H1 (cell line): ENCODE measurements at regions not wholly inside any gene's neighbourhood (a gene's known extent, or its start where the extent isn't known, plus 50 kb on each side); places are given as distances from the start of the nearest gene placed in this dataset.

Source experiments
- CTCF ChIA-PET: fragments of 300-600 bp; sonication (Branson Sonifier 250); formaldehyde crosslinking; loops from one replicate; lab custom pipeline; 2021; ENCODE audit not compliant: partially characterized antibody; lab: Charles Lee
- POLR2A ChIA-PET: fragments of 300-600 bp; sonication (Branson Sonifier 250); formaldehyde crosslinking; loops from one replicate; lab custom pipeline; 2021; ENCODE audit warnings: inconsistent platforms; ENCODE audit not compliant: partially characterized antibody; lab: Charles Lee
- DNase-seq, 2 experiments: peaks; one replicate each; pipeline versions ENCODE4 v3.0.0 to v3.0.0-alpha.2; 2010 to 2022; ENCODE audit warnings: low spot score in 2 of 2, low read depth in 1 of 2, mixed read lengths in 1 of 2
- FAIRE-seq: peaks from 2 replicates; lab custom pipeline; 2011; peaks lifted over from hg19 to GRCh38; lab: Jason Lieb, UNC
- H2AFZ ChIP-seq: 2 replicates; pipeline ENCODE4 v1.8.1; 2012; ENCODE audit warnings: low read length, inconsistent platforms
- H2AK5ac ChIP-seq: 2 replicates; pipeline ENCODE4 v1.6.1; 2013; ENCODE audit warnings: low read depth, low read length
- H2BK120ac ChIP-seq: replicated peaks from 2 replicates; pipeline ENCODE3; 2013; ENCODE audit warnings: low read depth, low read length, inconsistent platforms
- H2BK12ac ChIP-seq: 2 replicates; pipeline ENCODE4 v1.6.1; 2013; ENCODE audit warnings: low read depth, low read length
- H2BK15ac ChIP-seq: 2 replicates; pipeline ENCODE4 v1.6.1; 2013; ENCODE audit warnings: low read length
- H2BK20ac ChIP-seq: 2 replicates; pipeline ENCODE4 v1.6.1; 2013; ENCODE audit warnings: low read length
- H2BK5ac ChIP-seq: 2 replicates; pipeline ENCODE4 v1.6.1; 2013; ENCODE audit warnings: low read depth, low read length
- H3K14ac ChIP-seq: 2 replicates; pipeline ENCODE4 v1.6.1; 2013; ENCODE audit warnings: inconsistent platforms; ENCODE audit not compliant: insufficient read length
- H3K18ac ChIP-seq: 2 replicates; pipeline ENCODE4 v1.6.1; 2013; ENCODE audit warnings: low read length; ENCODE audit errors: extremely low read depth
- H3K23ac ChIP-seq: 2 replicates; pipeline ENCODE4 v1.6.1; 2013; ENCODE audit warnings: inconsistent platforms; ENCODE audit not compliant: insufficient read length
- H3K23me2 ChIP-seq: 2 replicates; pipeline ENCODE4 v1.6.1; 2013; ENCODE audit warnings: low read depth, low read length
- H3K27ac ChIP-seq: 2 replicates; pipeline ENCODE4 v1.6.1; 2011; ENCODE audit warnings: low read depth, low read length, inconsistent platforms
- H3K27me3 ChIP-seq, 4 experiments: replicated peaks in 1 of 4; 1 replicate in 1 of 4; 2 replicates in 3 of 4; pipeline versions ENCODE4 v1.6.1 to v1.8.1; 2011 to 2013; ENCODE audit warnings: low read length in 3 of 4, mild to moderate bottlenecking in 3 of 4, inconsistent platforms in 2 of 4, mixed read lengths in 2 of 4, moderate library complexity in 1 of 4; ENCODE audit not compliant: control insufficient read depth in 3 of 4, insufficient read depth in 3 of 4; ENCODE audit errors: extremely low read depth in 1 of 4
- H3K36me3 ChIP-seq, 4 experiments: 2 replicates each; pipeline versions ENCODE4 v1.6.1 to v1.8.1; 2011 to 2013; ENCODE audit warnings: mild to moderate bottlenecking in 4 of 4, low read length in 3 of 4, moderate library complexity in 2 of 4, control low read depth in 1 of 4, inconsistent platforms in 1 of 4; ENCODE audit not compliant: insufficient read depth in 4 of 4, control insufficient read depth in 2 of 4
- H3K4ac ChIP-seq: replicated peaks from 2 replicates; pipeline ENCODE3; 2013; ENCODE audit warnings: low read length, low read depth, mixed read lengths, inconsistent platforms; ENCODE audit not compliant: insufficient read length
- H3K4me1 ChIP-seq, 4 experiments: replicated peaks in 1 of 4; 1 replicate in 1 of 4; 2 replicates in 3 of 4; pipeline versions ENCODE4 v1.6.1 to v1.8.1; 2011 to 2013; ENCODE audit warnings: low read length in 3 of 4, inconsistent platforms in 2 of 4, mixed read lengths in 1 of 4; ENCODE audit not compliant: insufficient read depth in 4 of 4, control insufficient read depth in 3 of 4
- H3K4me2 ChIP-seq, 2 experiments: 2 replicates each; pipeline versions ENCODE4 v1.6.1 to v1.8.1; 2011 to 2013; ENCODE audit warnings: low read depth in 2 of 2, low read length in 2 of 2, control low read depth in 1 of 2, inconsistent platforms in 1 of 2, mild to moderate bottlenecking in 1 of 2; ENCODE audit not compliant: insufficient read depth in 1 of 2
- H3K4me3 ChIP-seq, 4 experiments: fragments of 200-600, 300-600 bp in 1 of 4; sonication (generic), shearing (Covaris generic), sonication (Bioruptor Twin) in 1 of 4; 2 replicates each; pipeline versions ENCODE4 v1.5.1 to v1.8.1; 2011 to 2016; ENCODE audit warnings: low read length in 4 of 4, low read depth in 3 of 4, control low read depth in 2 of 4, inconsistent platforms in 2 of 4, mild to moderate bottlenecking in 2 of 4, mixed read lengths in 1 of 4, moderate library complexity in 1 of 4; ENCODE audit not compliant: insufficient read depth in 2 of 4; ENCODE audit errors: extremely low read depth in 1 of 4
- H3K56ac ChIP-seq: replicated peaks from 2 replicates; pipeline ENCODE3; 2013; ENCODE audit warnings: low read depth, mild to moderate bottlenecking, mixed read lengths, low read length, inconsistent platforms; ENCODE audit not compliant: insufficient read length
- H3K79me1 ChIP-seq: 2 replicates; pipeline ENCODE4 v1.6.1; 2013; ENCODE audit warnings: low read depth, low read length, control low read depth
- H3K79me2 ChIP-seq, 2 experiments: 2 replicates each; pipeline versions ENCODE4 v1.6.1 to v1.8.1; 2012 to 2013; ENCODE audit warnings: low read length in 2 of 2, mild to moderate bottlenecking in 2 of 2, inconsistent platforms in 1 of 2; ENCODE audit not compliant: insufficient read depth in 2 of 2, control insufficient read depth in 1 of 2
- H3K9ac ChIP-seq, 4 experiments: replicated peaks in 1 of 4; 1 replicate in 1 of 4; 2 replicates in 3 of 4; pipeline versions ENCODE4 v1.6.1 to v1.8.1; 2011 to 2013; ENCODE audit warnings: low read depth in 3 of 4, low read length in 3 of 4, control low read depth in 2 of 4, mild to moderate bottlenecking in 2 of 4, moderate library complexity in 2 of 4, inconsistent platforms in 1 of 4; ENCODE audit errors: extremely low read depth in 1 of 4
- H3K9me3 ChIP-seq, 2 experiments: 2 replicates each; pipeline versions ENCODE4 v1.6.1 to v1.8.1; 2012 to 2013; ENCODE audit warnings: mild to moderate bottlenecking in 2 of 2, moderate library complexity in 2 of 2, control low read depth in 1 of 2, inconsistent platforms in 1 of 2, low read depth in 1 of 2, low read length in 1 of 2, mixed read lengths in 1 of 2; ENCODE audit not compliant: insufficient read depth in 2 of 2
- H4K20me1 ChIP-seq, 2 experiments: replicated peaks in 1 of 2; 2 replicates each; pipeline versions ENCODE3 to v1.8.1; 2011 to 2013; ENCODE audit warnings: inconsistent platforms in 2 of 2, low read length in 2 of 2, mild to moderate bottlenecking in 1 of 2; ENCODE audit not compliant: insufficient read depth in 2 of 2, control insufficient read depth in 1 of 2
- H4K5ac ChIP-seq: 2 replicates; pipeline ENCODE4 v1.6.1; 2013; ENCODE audit warnings: low read length, low read depth, mixed read lengths, inconsistent platforms; ENCODE audit not compliant: insufficient read length
- H4K8ac ChIP-seq: 2 replicates; pipeline ENCODE4 v1.8.0; 2013; ENCODE audit warnings: mild to moderate bottlenecking, moderate library complexity, low read length, inconsistent platforms; ENCODE audit not compliant: insufficient read depth; ENCODE audit errors: extremely low read depth
- H4K91ac ChIP-seq: replicated peaks from 2 replicates; pipeline ENCODE3; 2013; ENCODE audit warnings: low read length, mixed read lengths, inconsistent platforms; ENCODE audit not compliant: insufficient read length
- BCL11A ChIP-seq, 2 experiments: IDR thresholded peaks; one replicate each; pipeline ENCODE4 v1.6.1; 2011; ENCODE audit warnings: low read depth in 2 of 2, low read length in 2 of 2, mild to moderate bottlenecking in 2 of 2
- WGBS, 2 experiments: shearing (Covaris generic) in 1 of 2; methylation state at CpG; one replicate each; pipeline versions ENCODE4 v1.1.6 to v1.1.7; 2013 to 2015; ENCODE audit warnings: low lambda C conversion rate in 2 of 2, mixed read lengths in 2 of 2, inconsistent platforms in 1 of 2, low coverage in 1 of 2, missing lambda C conversion rate in 1 of 2; ENCODE audit not compliant: insufficient replicate concordance in 2 of 2, insufficient coverage in 1 of 2, insufficient read length in 1 of 2; ENCODE audit errors: extremely low coverage in 1 of 2, missing lambda C conversion rate in 1 of 2; 5-methylcytosine and 5-hydroxymethylcytosine counted together

GRCh38 chr13:40394304-40394985 lies 272.0 kb downstream of the FOXO1 start:
- Histone ChIP-seq H3K4ac (no peak overlapping the region), H2AFZ (no peak overlapping the region), H4K20me1 (no peaks in the 10 kb centered on the region), H3K23ac (no peak overlapping the region), H2BK20ac (no peak overlapping the region), H2BK5ac (no peak overlapping the region), H3K36me3 (no peaks in the 10 kb centered on the region), H3K56ac (no peak overlapping the region), H3K4me2 (no peak overlapping the region), H3K27ac (no peak overlapping the region), H3K14ac (no peak overlapping the region), H3K9me3 (no peaks in the 10 kb centered on the region), H4K8ac (no peak overlapping the region), H3K27me3 (no peaks in the 10 kb centered on the region; a peak in 1 of 7 replicates), H4K5ac (no peak overlapping the region), H3K23me2 (no peaks in the 10 kb centered on the region), H3K4me1 (peaks cover 0 to 9% (median 5%) of the 10 kb centered on the region in 4 experiments; a peak in 4 of 7 replicates), H3K18ac (no peak overlapping the region), H2AK5ac (no peak overlapping the region), H2BK120ac (no peak overlapping the region), H3K9ac (no peak overlapping the region), H4K91ac (no peak overlapping the region), H3K79me2 (no peaks in the 10 kb centered on the region), H2BK12ac (no peak overlapping the region), H2BK15ac (no peak overlapping the region), H3K79me1 (no peaks in the 10 kb centered on the region), H3K4me3 (no peak overlapping the region)
- WGBS, 2 experiments, result 94% methylated on average over 5 of the region's 5 CpGs; no CpG with 5 or more reads in 1 of the 2 experiments
- no peak for TF ChIP-seq BCL11A (IDR thresholded peaks at IDR 0.05; ENCODE audit: low read depth in 2 of 2, low read length in 2 of 2)
- ChIA-PET CTCF (interaction anchor here (1.4 to 1.7 kb wide), 2 partner anchors 9 to 325 kb away, joined by 3 read pairs; no protein-coding TSS in a partner anchor), POLR2A (no interaction called here)
- DNase-seq (no peak), FAIRE-seq (no peak)
